Heart left ventricle (tissue), 13 donors: ENCODE measurements at regions not wholly inside any gene's neighbourhood (a gene's known extent, or its start where the extent isn't known, plus 50 kb on each side); places are given as distances from the start of the nearest gene placed in this dataset.

Source experiments
- POLR2A ChIP-seq, 2 donors: fragments of 450-650 bp; IDR thresholded peaks; one replicate each; pipeline ENCODE4 v1.6.1; 2017; ENCODE audit warnings: antibody characterized with exemption in 2 of 2, mild to moderate bottlenecking in 2 of 2, moderate library complexity in 2 of 2
- TF ChIP-seq, protein P1 (sequence below), 12 donors: fragments of 200-600 bp; sonication (generic) in 4 of 12; IDR thresholded peaks; one replicate each; pipeline versions ENCODE4 v1.5.0 to v1.8.0; 2018 to 2022; ENCODE audit warnings: antibody characterized with exemption in 12 of 12, mild to moderate bottlenecking in 5 of 12
- donor health status: ischemic (EF 13 %, LVEDD 7.1; RV severe dilation, severe dysfunction).
- donor health status: DM: no; HTN: yes; CAD: no.
- donor health status: DM: no; HTN: no; CAD: no.
- donor health status: ischemic (EF 25% LVEDD 6.9; RV normal size, moderate dysfunction).
- donor health status: ischemic (EF 25% LVEDD 5.7; RV mildly dilated, moderate dysfunction).
- donor health status: ischemic (EF 35%, LVEDD 5.7; RV mildly dilated, moderate dysfunction).
- donor health status: nonischemic (EF 11% LVEDD 7.7; RV severe dilation, severe dysfunction).
- donor health status: DM: yes; HTN: yes; CAD: no.
- donor health status: PGD.
- donor health status: ischemic (EF 29% LVEDD 5.4; RV normal size, mild dysfunction).
- donor health status: nonischemic (EF 23%, LVEDD 6.1; RV moderate dilation, normal function).

- TF ChIP-seq, protein P1, sequence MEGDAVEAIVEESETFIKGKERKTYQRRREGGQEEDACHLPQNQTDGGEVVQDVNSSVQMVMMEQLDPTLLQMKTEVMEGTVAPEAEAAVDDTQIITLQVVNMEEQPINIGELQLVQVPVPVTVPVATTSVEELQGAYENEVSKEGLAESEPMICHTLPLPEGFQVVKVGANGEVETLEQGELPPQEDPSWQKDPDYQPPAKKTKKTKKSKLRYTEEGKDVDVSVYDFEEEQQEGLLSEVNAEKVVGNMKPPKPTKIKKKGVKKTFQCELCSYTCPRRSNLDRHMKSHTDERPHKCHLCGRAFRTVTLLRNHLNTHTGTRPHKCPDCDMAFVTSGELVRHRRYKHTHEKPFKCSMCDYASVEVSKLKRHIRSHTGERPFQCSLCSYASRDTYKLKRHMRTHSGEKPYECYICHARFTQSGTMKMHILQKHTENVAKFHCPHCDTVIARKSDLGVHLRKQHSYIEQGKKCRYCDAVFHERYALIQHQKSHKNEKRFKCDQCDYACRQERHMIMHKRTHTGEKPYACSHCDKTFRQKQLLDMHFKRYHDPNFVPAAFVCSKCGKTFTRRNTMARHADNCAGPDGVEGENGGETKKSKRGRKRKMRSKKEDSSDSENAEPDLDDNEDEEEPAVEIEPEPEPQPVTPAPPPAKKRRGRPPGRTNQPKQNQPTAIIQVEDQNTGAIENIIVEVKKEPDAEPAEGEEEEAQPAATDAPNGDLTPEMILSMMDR (IDR thresholded peaks at IDR 0.05), result no peak
- no peak for TF ChIP-seq POLR2A (IDR thresholded peaks at IDR 0.05)
Measured at GRCh38 chr11:69413015-69413801, 68.3 kb upstream of the LINC01488 start.
